ENCODE measurements at regions not wholly inside any gene's neighbourhood (a gene's known extent, or its start where the extent isn't known, plus 50 kb on each side); places are given as distances from the start of the nearest gene placed in this dataset.
"Not testable (repeated sequence)": the region's sequence is repeated elsewhere in the genome, so short reads cannot be mapped to it uniquely, and the experiment has no call there.

- Histone ChIP-seq H3K27me3 (replicated peaks; ENCODE audit: insufficient read depth, low read depth, low read length, poor library complexity) (no peaks in the 10 kb centered on the region), H3K36me3 (ENCODE audit: insufficient read depth, low read length, poor library complexity, severe bottlenecking) (no peaks in the 10 kb centered on the region), H3K4me1 (ENCODE audit: insufficient read depth, low read length, poor library complexity, severe bottlenecking) (no peaks in the 10 kb centered on the region), H3K4me3 (ENCODE audit: low read depth, low read length, poor library complexity, severe bottlenecking) (no peak overlapping the region), H3K9me3 (ENCODE audit: low read depth, low read length, poor library complexity, severe bottlenecking) (no peaks in the 10 kb centered on the region), H3K27ac (ENCODE audit: low read depth, low read length, poor library complexity, severe bottlenecking) (no peak overlapping the region)
- BruUV-seq (replicated peaks): no TSS peak
- TF ChIP-seq CTCF (conservative IDR thresholded peaks at IDR 0.05; ENCODE audit: low read depth, low read length): no peak
- POLR2A ChIA-PET (ENCODE audit: low non-redundant PET): no interaction called here
- intact Hi-C loops (cut with micrococcal nuclease; ENCODE audit: unreplicated experiment): no loop called here
- CTCF ChIA-PET: no interaction called here
- no peak for DNase-seq (ENCODE audit: low spot score)
Measured at GRCh38 chr6:141395443-141396008, 737.2 kb upstream of the GJE1 start.

DNA sequence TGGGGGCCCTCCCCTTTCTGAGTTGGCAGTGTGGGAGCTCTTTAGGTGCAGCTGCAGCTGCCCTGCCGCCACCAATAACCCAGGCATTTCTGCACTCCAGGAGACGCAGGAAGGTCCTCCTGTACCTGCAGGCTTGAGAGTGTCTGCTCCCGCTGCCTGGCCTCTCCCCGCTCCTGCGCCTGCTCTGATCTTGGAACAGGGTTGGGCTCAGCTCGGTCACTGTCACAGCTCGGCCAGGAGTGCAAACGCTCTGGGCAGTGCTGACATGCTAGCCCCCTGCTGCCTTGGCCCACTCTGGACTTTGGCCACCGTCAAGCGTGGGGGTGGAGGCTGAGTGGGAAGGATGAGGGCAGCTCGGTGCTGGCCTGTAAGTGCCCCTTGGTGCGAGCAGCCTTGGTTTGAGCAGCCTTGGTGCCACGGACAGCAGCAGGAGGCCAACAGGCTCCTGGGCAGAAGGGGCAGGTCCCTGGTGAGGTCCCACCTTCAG lies 738.1 kb upstream of the GJE1 start:
- Histone ChIP-seq H3K36me3 (ENCODE audit: insufficient read depth, low read length, poor library complexity, severe bottlenecking) (no peaks in the 10 kb centered on the region), H3K9me3 (ENCODE audit: low read depth, low read length, poor library complexity, severe bottlenecking) (no peaks in the 10 kb centered on the region), H3K4me3 (ENCODE audit: low read depth, low read length, poor library complexity, severe bottlenecking) (no peak overlapping the region), H3K27ac (ENCODE audit: low read depth, low read length, poor library complexity, severe bottlenecking) (no peak overlapping the region), H3K27me3 (replicated peaks; ENCODE audit: insufficient read depth, low read depth, low read length, poor library complexity) (no peaks in the 10 kb centered on the region), H3K4me1 (ENCODE audit: insufficient read depth, low read length, poor library complexity, severe bottlenecking) (no peaks in the 10 kb centered on the region)
- no peak for DNase-seq (ENCODE audit: low spot score)
- BruUV-seq (replicated peaks): no TSS peak
- POLR2A ChIA-PET (ENCODE audit: low non-redundant PET): no interaction called here
- TF ChIP-seq EZH2 (IDR thresholded peaks at IDR 0.05; ENCODE audit: borderline replicate concordance, low read depth, low read length, poor library complexity, severe bottlenecking) (no peak), CTCF (conservative IDR thresholded peaks at IDR 0.05; ENCODE audit: low read depth, low read length) (no peak)
- CTCF ChIA-PET: no interaction called here
- intact Hi-C loops (cut with micrococcal nuclease; ENCODE audit: unreplicated experiment): no loop called here

- no peak for DNase-seq (ENCODE audit: low spot score)
- Histone ChIP-seq H3K9me3 (ENCODE audit: low read depth, low read length, poor library complexity, severe bottlenecking) (no peaks in the 10 kb centered on the region), H3K4me3 (ENCODE audit: low read depth, low read length, poor library complexity, severe bottlenecking) (no peak overlapping the region), H3K27me3 (replicated peaks; ENCODE audit: insufficient read depth, low read depth, low read length, poor library complexity) (no peaks in the 10 kb centered on the region), H3K4me1 (ENCODE audit: insufficient read depth, low read length, poor library complexity, severe bottlenecking) (no peaks in the 10 kb centered on the region), H3K27ac (ENCODE audit: low read depth, low read length, poor library complexity, severe bottlenecking) (no peak overlapping the region), H3K36me3 (ENCODE audit: insufficient read depth, low read length, poor library complexity, severe bottlenecking) (no peaks in the 10 kb centered on the region)
- intact Hi-C loops (cut with micrococcal nuclease; ENCODE audit: unreplicated experiment): no loop called here
- ChIA-PET POLR2A (ENCODE audit: low non-redundant PET) (no interaction called here), CTCF (no interaction called here)
- TF ChIP-seq EZH2 (IDR thresholded peaks at IDR 0.05; ENCODE audit: borderline replicate concordance, low read depth, low read length, poor library complexity, severe bottlenecking): no peak
- no TSS peak for BruUV-seq (replicated peaks)
Measured at GRCh38 chr6:141394125-141394536, 738.6 kb upstream of the GJE1 start.

GRCh38 chr6:141393405-141394124 lies 739.2 kb upstream of the GJE1 start:
- H3K4me3 ChIP-seq (ENCODE audit: low read depth, low read length, poor library complexity, severe bottlenecking): no peak overlapping the region
- H3K36me3 ChIP-seq (ENCODE audit: insufficient read depth, low read length, poor library complexity, severe bottlenecking): no peaks in the 10 kb centered on the region
- intact Hi-C loops (cut with micrococcal nuclease; ENCODE audit: unreplicated experiment): no loop called here
- ChIA-PET CTCF (no interaction called here), POLR2A (ENCODE audit: low non-redundant PET) (no interaction called here)
- no peaks in the 10 kb centered on the region for H3K4me1 ChIP-seq (ENCODE audit: insufficient read depth, low read length, poor library complexity, severe bottlenecking)
- H3K27ac ChIP-seq (ENCODE audit: low read depth, low read length, poor library complexity, severe bottlenecking): no peak overlapping the region
- H3K27me3 ChIP-seq (replicated peaks; ENCODE audit: insufficient read depth, low read depth, low read length, poor library complexity): no peaks in the 10 kb centered on the region
- TF ChIP-seq EZH2 (IDR thresholded peaks at IDR 0.05; ENCODE audit: borderline replicate concordance, low read depth, low read length, poor library complexity, severe bottlenecking) (no peak), CTCF (conservative IDR thresholded peaks at IDR 0.05; ENCODE audit: low read depth, low read length) (no peak)
- no peak for DNase-seq (ENCODE audit: low spot score)
- no peaks in the 10 kb centered on the region for H3K9me3 ChIP-seq (ENCODE audit: low read depth, low read length, poor library complexity, severe bottlenecking)
- no TSS peak for BruUV-seq (replicated peaks)

- POLR2A ChIA-PET (ENCODE audit: low non-redundant PET); H3K4me1 ChIP-seq (ENCODE audit: insufficient read depth, low read length, poor library complexity, severe bottlenecking); DNase-seq (ENCODE audit: low spot score); H3K27ac ChIP-seq (ENCODE audit: low read depth, low read length, poor library complexity, severe bottlenecking); BruUV-seq (replicated peaks); H3K36me3 ChIP-seq (ENCODE audit: insufficient read depth, low read length, poor library complexity, severe bottlenecking); intact Hi-C loops (cut with micrococcal nuclease; ENCODE audit: unreplicated experiment); H3K9me3 ChIP-seq (ENCODE audit: low read depth, low read length, poor library complexity, severe bottlenecking); H3K27me3 ChIP-seq (replicated peaks; ENCODE audit: insufficient read depth, low read depth, low read length, poor library complexity); H3K4me3 ChIP-seq (ENCODE audit: low read depth, low read length, poor library complexity, severe bottlenecking); CTCF ChIA-PET: not testable (repeated sequence)
Measured at GRCh38 chr6:141391135-141391534, 741.6 kb upstream of the GJE1 start.

Measured in A673 (cell line).